ENCODE measurements at regions not wholly inside any gene's neighbourhood (a gene's known extent, or its start where the extent isn't known, plus 50 kb on each side); places are given as distances from the start of the nearest gene placed in this dataset.
"Not testable (repeated sequence)": the region's sequence is repeated elsewhere in the genome, so short reads cannot be mapped to it uniquely, and the experiment has no call there.

- DNase-seq (ENCODE audit: low spot score): no peak
Observed at GRCh38 chr15:35992791-35993190, 446.8 kb upstream of the DPH6 start.

DNA sequence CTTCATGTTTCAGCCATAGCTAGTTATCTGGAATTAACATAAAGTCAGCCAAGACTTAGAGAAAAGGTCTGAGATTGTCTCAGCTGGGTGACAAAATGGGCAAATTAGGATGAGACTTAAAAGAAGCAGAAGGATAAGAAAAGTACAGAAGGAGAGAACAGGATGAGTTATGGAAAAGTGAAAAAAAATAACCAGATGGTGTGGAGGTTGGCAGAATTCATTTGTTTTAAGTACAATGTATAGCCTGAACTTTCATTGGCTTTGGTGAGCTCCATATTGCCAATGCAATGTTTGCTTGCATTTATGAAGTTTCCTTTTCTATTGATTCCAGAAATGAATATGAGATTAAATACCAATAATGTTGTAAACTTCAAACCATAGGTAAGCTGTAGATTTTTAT is 447.2 kb upstream of the DPH6 start:
- no peak for DNase-seq (ENCODE audit: low spot score)

DNA sequence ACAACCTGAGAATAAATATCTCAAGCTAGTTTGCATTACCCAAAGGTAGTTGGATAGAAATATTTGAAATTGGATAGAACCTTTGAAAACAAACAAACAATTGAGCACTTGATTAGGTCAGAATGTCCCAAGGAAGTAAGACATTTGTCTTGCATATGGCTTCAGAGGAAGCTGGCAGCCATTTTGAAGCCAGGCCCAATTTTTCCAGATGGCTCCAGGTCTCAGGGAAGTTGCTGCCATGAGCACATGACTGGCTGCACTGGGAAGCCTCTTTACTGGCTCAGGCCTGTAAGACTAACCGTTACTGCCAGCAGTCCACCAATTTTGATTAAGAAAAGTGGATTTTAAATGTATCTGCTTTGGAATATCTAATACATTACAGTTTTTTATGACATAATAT is 448.9 kb upstream of the DPH6 start:
- DNase-seq (ENCODE audit: low spot score): no peak

DNA sequence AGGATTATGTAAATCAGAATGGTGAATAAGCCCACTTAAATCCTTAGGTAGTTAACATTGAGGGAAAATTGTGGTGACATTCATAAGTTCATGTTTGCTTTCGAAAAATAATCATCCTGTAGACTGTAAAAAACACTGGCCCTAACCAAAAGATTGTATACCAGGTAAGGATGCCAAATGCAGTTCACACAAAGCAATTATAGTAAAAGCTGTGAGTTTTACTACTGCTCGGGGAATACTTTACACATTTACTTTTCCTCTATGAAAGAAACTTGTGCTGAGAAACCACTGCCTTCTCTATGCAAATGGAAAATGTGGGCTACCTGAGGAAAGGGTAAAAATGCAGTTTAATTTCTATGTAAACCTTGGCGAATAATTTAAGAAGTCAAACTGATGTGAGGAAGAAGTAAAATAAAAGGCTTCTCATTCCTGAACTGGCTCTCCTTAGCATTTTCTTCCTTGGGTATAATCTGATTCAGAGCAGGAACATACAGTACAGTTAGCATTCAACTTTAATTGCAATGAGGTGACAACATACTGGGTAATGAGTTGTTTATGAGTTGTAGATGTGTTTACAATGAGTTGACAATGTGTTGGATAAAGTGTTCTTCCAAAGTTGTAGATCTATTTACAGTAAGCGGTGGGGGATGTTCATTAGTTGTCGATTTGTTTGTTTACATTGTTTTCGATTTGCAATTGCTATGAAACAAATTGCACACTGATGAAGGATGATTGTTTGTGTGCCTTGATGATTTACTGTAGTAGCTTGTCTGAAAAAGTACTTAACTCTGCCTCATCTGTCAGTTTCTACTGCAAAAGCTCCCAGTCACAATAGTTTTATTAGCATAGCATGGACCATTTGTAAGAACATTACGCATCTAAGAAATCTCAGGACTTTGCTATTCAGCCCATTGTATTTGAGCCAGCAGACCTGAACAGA is 453.0 kb upstream of the DPH6 start:
- no peak for DNase-seq (ENCODE audit: low spot score)

- DNase-seq (ENCODE audit: low spot score): no peak
Observed at GRCh38 chr15:36004891-36005490, 459.0 kb upstream of the DPH6 start.

DNA sequence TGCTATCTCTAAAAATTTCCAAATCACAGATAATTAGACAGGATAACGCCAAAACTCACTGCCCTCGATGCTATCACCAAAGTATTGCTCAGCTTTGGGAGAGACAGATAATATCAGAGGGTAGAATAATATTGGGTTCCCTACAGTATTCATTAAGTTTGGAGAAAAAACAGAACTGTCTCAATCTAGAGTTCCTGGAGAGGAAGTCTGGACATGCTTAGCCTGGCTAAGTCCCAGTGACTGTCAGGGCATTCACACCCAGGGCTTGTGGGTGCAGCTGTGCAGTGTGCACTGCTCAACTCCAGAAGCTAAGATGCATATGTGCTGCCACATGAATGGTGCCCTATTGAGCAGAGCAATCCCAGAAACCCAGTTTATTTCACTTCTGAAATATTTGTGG is 459.6 kb upstream of the DPH6 start:
- no peak for DNase-seq (ENCODE audit: low spot score)

GRCh38 chr15:36007699-36008098 is 461.7 kb upstream of the DPH6 start:
- DNase-seq (ENCODE audit: low spot score): no peak

- DNase-seq (ENCODE audit: low spot score): no peak
Observed at GRCh38 chr15:36008719-36009118, 462.8 kb upstream of the DPH6 start.

GRCh38 chr15:36024031-36024688 is 478.2 kb upstream of the DPH6 start:
- DNase-seq (ENCODE audit: low spot score): no peak

GRCh38 chr15:36026627-36027283 is 480.8 kb upstream of the DPH6 start:
- DNase-seq (ENCODE audit: low spot score): no peak

GRCh38 chr15:36029606-36030210 is 483.7 kb upstream of the DPH6 start:
- DNase-seq (ENCODE audit: low spot score): no peak

- DNase-seq (ENCODE audit: low spot score): no peak
Observed at GRCh38 chr15:36039996-36040572, 494.1 kb upstream of the DPH6 start.

- not testable (repeated sequence) for DNase-seq (ENCODE audit: low spot score)
Observed at GRCh38 chr15:36047018-36047716, 501.2 kb upstream of the DPH6 start.

DNA sequence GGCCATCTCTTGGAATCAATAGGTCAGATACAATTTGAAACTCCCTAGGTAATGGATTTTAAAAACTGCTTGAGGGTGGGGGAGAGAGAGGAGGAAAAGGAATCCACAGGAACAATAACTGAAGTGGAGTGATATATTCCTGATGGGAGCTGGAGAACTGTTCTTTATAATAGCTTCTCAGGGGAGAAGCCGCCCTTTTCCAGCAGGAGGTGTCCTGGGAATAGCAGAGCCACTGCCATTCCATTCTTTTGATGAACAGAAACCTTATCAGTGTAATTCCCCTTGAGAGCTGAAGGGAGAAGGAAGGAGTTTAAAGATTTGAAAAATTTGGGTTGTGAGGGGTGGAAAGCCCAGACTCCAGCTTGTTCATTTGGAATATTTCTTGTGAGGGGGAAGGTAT is 504.9 kb upstream of the DPH6 start:
- no peak for DNase-seq (ENCODE audit: low spot score)

- not testable (repeated sequence) for DNase-seq (ENCODE audit: low spot score)
Observed at GRCh38 chr15:36052641-36053040, 506.7 kb upstream of the DPH6 start.

GRCh38 chr15:36053746-36054145 is 507.8 kb upstream of the DPH6 start:
- no peak for DNase-seq (ENCODE audit: low spot score)

GRCh38 chr15:36059596-36059995 is 513.6 kb upstream of the DPH6 start:
- no peak for DNase-seq (ENCODE audit: low spot score)

- DNase-seq (ENCODE audit: low spot score): no peak
Observed at GRCh38 chr15:36062357-36062756, 516.4 kb upstream of the DPH6 start.

- DNase-seq (ENCODE audit: low spot score): no peak
Observed at GRCh38 chr15:36066757-36067156, 512.7 kb upstream of the CDIN1 start.

DNA sequence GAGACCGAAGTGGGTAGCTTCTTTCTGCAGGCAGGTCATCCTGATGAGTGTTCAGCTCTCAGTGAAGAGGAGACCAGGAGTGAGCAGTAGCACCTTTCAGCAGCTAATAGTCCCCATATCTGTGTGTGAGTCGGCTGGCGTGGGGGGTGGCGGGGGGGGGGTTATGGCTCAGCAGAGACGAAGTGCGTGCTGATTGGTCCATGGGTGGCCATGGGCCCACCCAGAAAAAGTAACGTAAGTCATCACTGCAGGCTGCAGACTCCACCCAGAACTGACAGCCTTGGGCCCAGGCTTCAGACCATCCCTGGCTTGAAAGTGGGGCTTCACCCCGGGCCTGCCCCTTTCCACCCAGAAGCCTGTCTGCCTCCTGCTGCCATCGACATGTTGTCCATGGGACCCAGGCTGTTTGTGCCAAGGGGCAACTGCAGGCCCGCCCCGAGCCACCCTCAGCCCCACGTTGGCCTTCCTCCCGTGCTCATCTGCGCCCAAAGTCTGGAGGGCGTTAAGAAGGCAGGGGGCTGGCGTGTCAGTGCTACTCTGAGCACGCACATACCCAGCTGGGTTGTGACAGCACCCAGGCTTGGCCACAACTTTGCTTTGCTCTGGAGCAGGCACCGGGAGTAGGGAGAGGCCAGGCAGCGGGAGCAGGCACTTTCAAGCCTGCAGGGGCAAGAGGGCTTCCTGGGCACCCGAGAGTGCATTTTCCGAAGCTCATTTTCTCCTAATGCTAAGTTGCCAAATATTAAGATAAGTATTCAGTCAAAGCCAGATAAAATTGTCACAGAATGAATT is 511.7 kb upstream of the CDIN1 start:
- DNase-seq (ENCODE audit: low spot score): no peak

Measured in LoVo (cell line).